ENCODE measurements at regions not wholly inside any gene's neighbourhood (a gene's known extent, or its start where the extent isn't known, plus 50 kb on each side); places are given as distances from the start of the nearest gene placed in this dataset.

- no peak overlapping the region for H3K27ac Mint-ChIP-seq (ENCODE audit: unreplicated experiment)
- DNase-seq (ENCODE audit: extremely low spot score, unreplicated experiment), result peak; percentile 62
- TF ChIP-seq CTCF (IDR thresholded peaks at IDR 0.05), result no peak
Measured at GRCh38 chr1:47678464-47678980, 240.7 kb downstream of the FOXD2 start.

GRCh38 chr1:47679301-47679791 is 241.5 kb downstream of the FOXD2 start:
- Mint-ChIP-seq H3K36me3 (ENCODE audit: unreplicated experiment) (no peaks in the 10 kb centered on the region), H3K4me3 (ENCODE audit: unreplicated experiment) (no peak overlapping the region), H3K27ac (ENCODE audit: unreplicated experiment) (no peak overlapping the region), H3K27me3 (ENCODE audit: unreplicated experiment) (no peaks in the 10 kb centered on the region), H3K4me1 (ENCODE audit: unreplicated experiment) (peaks cover 8% of the 10 kb centered on the region), H3K9me3 (ENCODE audit: unreplicated experiment) (no peaks in the 10 kb centered on the region)
- TF ChIP-seq CTCF (IDR thresholded peaks at IDR 0.05), result no peak
- DNase-seq (ENCODE audit: extremely low spot score, unreplicated experiment), result peak; percentile 78

More at GRCh38 chr1:47678464-47678980, 240.7 kb downstream of the FOXD2 start:
- Mint-ChIP-seq H3K36me3 (ENCODE audit: unreplicated experiment) (no peaks in the 10 kb centered on the region), H3K27me3 (ENCODE audit: unreplicated experiment) (no peaks in the 10 kb centered on the region), H3K4me1 (ENCODE audit: unreplicated experiment) (peaks cover 8% of the 10 kb centered on the region), H3K4me3 (ENCODE audit: unreplicated experiment) (no peak overlapping the region), H3K9me3 (ENCODE audit: unreplicated experiment) (no peaks in the 10 kb centered on the region)

- Mint-ChIP-seq H3K27me3 (ENCODE audit: unreplicated experiment) (no peaks in the 10 kb centered on the region), H3K4me1 (ENCODE audit: unreplicated experiment) (peaks cover 12% of the 10 kb centered on the region), H3K27ac (ENCODE audit: unreplicated experiment) (no peak overlapping the region), H3K9me3 (ENCODE audit: unreplicated experiment) (no peaks in the 10 kb centered on the region), H3K4me3 (ENCODE audit: unreplicated experiment) (no peak overlapping the region), H3K36me3 (ENCODE audit: unreplicated experiment) (no peaks in the 10 kb centered on the region)
- peak; percentile 56 for DNase-seq (ENCODE audit: extremely low spot score, unreplicated experiment)
- TF ChIP-seq CTCF (IDR thresholded peaks at IDR 0.05), result no peak
Measured at GRCh38 chr1:47679826-47680225, 242.0 kb downstream of the FOXD2 start.

- Mint-ChIP-seq H3K4me3 (ENCODE audit: unreplicated experiment) (no peak overlapping the region), H3K36me3 (ENCODE audit: unreplicated experiment) (no peaks in the 10 kb centered on the region), H3K27me3 (ENCODE audit: unreplicated experiment) (no peaks in the 10 kb centered on the region), H3K9me3 (ENCODE audit: unreplicated experiment) (no peaks in the 10 kb centered on the region), H3K4me1 (ENCODE audit: unreplicated experiment) (peaks cover 19% of the 10 kb centered on the region), H3K27ac (ENCODE audit: unreplicated experiment) (no peak overlapping the region)
- peak; percentile 70 for DNase-seq (ENCODE audit: extremely low spot score, unreplicated experiment)
- no peak for TF ChIP-seq CTCF (IDR thresholded peaks at IDR 0.05)
Measured at GRCh38 chr1:47680815-47681475, 243.1 kb downstream of the FOXD2 start.

GRCh38 chr1:47681735-47682134 is 243.9 kb downstream of the FOXD2 start:
- Mint-ChIP-seq H3K27me3 (ENCODE audit: unreplicated experiment) (peaks cover 1% of the 10 kb centered on the region), H3K4me1 (ENCODE audit: unreplicated experiment) (peaks cover 22% of the 10 kb centered on the region), H3K4me3 (ENCODE audit: unreplicated experiment) (no peak overlapping the region), H3K27ac (ENCODE audit: unreplicated experiment) (no peak overlapping the region), H3K9me3 (ENCODE audit: unreplicated experiment) (no peaks in the 10 kb centered on the region), H3K36me3 (ENCODE audit: unreplicated experiment) (no peaks in the 10 kb centered on the region)
- no peak for TF ChIP-seq CTCF (IDR thresholded peaks at IDR 0.05)
- peak; percentile 30 for DNase-seq (ENCODE audit: extremely low spot score, unreplicated experiment)
